ENCODE measurements at regions not wholly inside any gene's neighbourhood (a gene's known extent, or its start where the extent isn't known, plus 50 kb on each side); places are given as distances from the start of the nearest gene placed in this dataset.

GRCh38 chr13:40241125-40241798, 425.2 kb downstream of the FOXO1 start:
- TF ChIP-seq CTCF (IDR thresholded peaks at IDR 0.05) (no peak), EP300 (IDR thresholded peaks at IDR 0.05) (no peak)
